ENCODE measurements at regions not wholly inside any gene's neighbourhood (a gene's known extent, or its start where the extent isn't known, plus 50 kb on each side); places are given as distances from the start of the nearest gene placed in this dataset.
"Not testable (repeated sequence)": the region's sequence is repeated elsewhere in the genome, so short reads cannot be mapped to it uniquely, and the experiment has no call there.

GRCh38 chr10:57898231-57898630 is 369.5 kb downstream of the IPMK start:
- DNase-seq (ENCODE audit: low read depth) = no peak
- H3K4me3 ChIP-seq (ENCODE audit: low read depth, low read length) = no peak overlapping the region

- no peak overlapping the region for H3K4me3 ChIP-seq (ENCODE audit: low read depth, low read length)
- no peak for DNase-seq (ENCODE audit: low read depth)
These were observed 370.1 kb downstream of the IPMK start for GRCh38 chr10:57897611-57898010.

- H3K4me3 ChIP-seq (ENCODE audit: low read depth, low read length) = no peak overlapping the region
- DNase-seq (ENCODE audit: low read depth) = no peak
These were observed 373.3 kb downstream of the IPMK start for GRCh38 chr10:57894361-57894760.

- no peak overlapping the region for H3K4me3 ChIP-seq (ENCODE audit: low read depth, low read length)
- DNase-seq (ENCODE audit: low read depth) = no peak
These were observed 376.3 kb downstream of the IPMK start for GRCh38 chr10:57891201-57892006.

GRCh38 chr10:57890691-57891090 is 377.0 kb downstream of the IPMK start:
- no peak for DNase-seq (ENCODE audit: low read depth)
- H3K4me3 ChIP-seq (ENCODE audit: low read depth, low read length) = no peak overlapping the region

- DNase-seq (ENCODE audit: low read depth); H3K4me3 ChIP-seq (ENCODE audit: low read depth, low read length): not testable (repeated sequence)
These were observed 382.1 kb downstream of the IPMK start for GRCh38 chr10:57885618-57885968.

- no peak overlapping the region for H3K4me3 ChIP-seq (ENCODE audit: low read depth, low read length)
- DNase-seq (ENCODE audit: low read depth) = no peak
These were observed 382.6 kb downstream of the IPMK start for GRCh38 chr10:57884965-57885617.

GRCh38 chr10:57884407-57884806 is 383.3 kb downstream of the IPMK start:
- H3K4me3 ChIP-seq (ENCODE audit: low read depth, low read length) = no peak overlapping the region
- no peak for DNase-seq (ENCODE audit: low read depth)

GRCh38 chr10:57880446-57881227 is 387.1 kb downstream of the IPMK start:
- DNase-seq (ENCODE audit: low read depth) = no peak
- no peak overlapping the region for H3K4me3 ChIP-seq (ENCODE audit: low read depth, low read length)

- H3K4me3 ChIP-seq (ENCODE audit: low read depth, low read length) = no peak overlapping the region
- DNase-seq (ENCODE audit: low read depth) = no peak
These were observed 392.9 kb downstream of the IPMK start for GRCh38 chr10:57874810-57875209.

- no peak for DNase-seq (ENCODE audit: low read depth)
- no peak overlapping the region for H3K4me3 ChIP-seq (ENCODE audit: low read depth, low read length)
These were observed 400.5 kb downstream of the IPMK start for GRCh38 chr10:57867241-57867640.

GRCh38 chr10:57864765-57865680 is 402.7 kb downstream of the IPMK start:
- H3K4me3 ChIP-seq (ENCODE audit: low read depth, low read length) = no peak overlapping the region
- no peak for DNase-seq (ENCODE audit: low read depth)

GRCh38 chr10:57849691-57850357 is 417.9 kb downstream of the IPMK start:
- DNase-seq (ENCODE audit: low read depth) = peak; percentile 0
- no peak overlapping the region for H3K4me3 ChIP-seq (ENCODE audit: low read depth, low read length)

GRCh38 chr10:57846307-57847065 is 421.2 kb downstream of the IPMK start:
- no peak overlapping the region for H3K4me3 ChIP-seq (ENCODE audit: low read depth, low read length)
- no peak for DNase-seq (ENCODE audit: low read depth)

GRCh38 chr10:57844387-57844998 is 423.2 kb downstream of the IPMK start:
- no peak overlapping the region for H3K4me3 ChIP-seq (ENCODE audit: low read depth, low read length)
- no peak for DNase-seq (ENCODE audit: low read depth)

- no peak overlapping the region for H3K4me3 ChIP-seq (ENCODE audit: low read depth, low read length)
- no peak for DNase-seq (ENCODE audit: low read depth)
These were observed 436.7 kb downstream of the IPMK start for GRCh38 chr10:57830877-57831560.

- no peak for DNase-seq (ENCODE audit: low read depth)
- H3K4me3 ChIP-seq (ENCODE audit: low read depth, low read length) = no peak overlapping the region
These were observed 442.7 kb downstream of the IPMK start for GRCh38 chr10:57825015-57825414.

Data from skeletal muscle cell (primary cell).